ENCODE measurements at regions not wholly inside any gene's neighbourhood (a gene's known extent, or its start where the extent isn't known, plus 50 kb on each side); places are given as distances from the start of the nearest gene placed in this dataset.

GRCh38 chr7:79862447-79863210 lies 272.0 kb upstream of the GNAI1 start:
- H3K4me3 ChIP-seq (replicated peaks; ENCODE audit: low read depth, low read length), result no peak overlapping the region
- no peak for TF ChIP-seq CTCF (IDR thresholded peaks at IDR 0.05; ENCODE audit: low read depth, low read length, missing control alignments)
- no peak for DNase-seq (ENCODE audit: extremely low read depth, low read depth)

GRCh38 chr7:79855172-79855571 lies 279.5 kb upstream of the GNAI1 start:
- TF ChIP-seq CTCF (IDR thresholded peaks at IDR 0.05; ENCODE audit: low read depth, low read length, missing control alignments), result no peak
- no peak for DNase-seq (ENCODE audit: extremely low read depth, low read depth)
- no peak overlapping the region for H3K4me3 ChIP-seq (replicated peaks; ENCODE audit: low read depth, low read length)

- H3K4me3 ChIP-seq (replicated peaks; ENCODE audit: low read depth, low read length), result no peak overlapping the region
- no peak for TF ChIP-seq CTCF (IDR thresholded peaks at IDR 0.05; ENCODE audit: low read depth, low read length, missing control alignments)
- DNase-seq (ENCODE audit: extremely low read depth, low read depth), result no peak
These were observed 280.0 kb upstream of the GNAI1 start for GRCh38 chr7:79854621-79855020.

- TF ChIP-seq CTCF (IDR thresholded peaks at IDR 0.05; ENCODE audit: low read depth, low read length, missing control alignments), result no peak
- no peak overlapping the region for H3K4me3 ChIP-seq (replicated peaks; ENCODE audit: low read depth, low read length)
- DNase-seq (ENCODE audit: extremely low read depth, low read depth), result no peak
These were observed 296.7 kb upstream of the GNAI1 start for GRCh38 chr7:79837915-79838314.

- H3K4me3 ChIP-seq (replicated peaks; ENCODE audit: low read depth, low read length), result no peak overlapping the region
- no peak for TF ChIP-seq CTCF (IDR thresholded peaks at IDR 0.05; ENCODE audit: low read depth, low read length, missing control alignments)
- DNase-seq (ENCODE audit: extremely low read depth, low read depth), result no peak
These were observed 301.0 kb upstream of the GNAI1 start for GRCh38 chr7:79833616-79834015.

- no peak overlapping the region for H3K4me3 ChIP-seq (replicated peaks; ENCODE audit: low read depth, low read length)
- TF ChIP-seq CTCF (IDR thresholded peaks at IDR 0.05; ENCODE audit: low read depth, low read length, missing control alignments), result no peak
- no peak for DNase-seq (ENCODE audit: extremely low read depth, low read depth)
These were observed 305.8 kb upstream of the GNAI1 start for GRCh38 chr7:79828866-79829265.
